ENCODE measurements at regions not wholly inside any gene's neighbourhood (a gene's known extent, or its start where the extent isn't known, plus 50 kb on each side); places are given as distances from the start of the nearest gene placed in this dataset.

DNA sequence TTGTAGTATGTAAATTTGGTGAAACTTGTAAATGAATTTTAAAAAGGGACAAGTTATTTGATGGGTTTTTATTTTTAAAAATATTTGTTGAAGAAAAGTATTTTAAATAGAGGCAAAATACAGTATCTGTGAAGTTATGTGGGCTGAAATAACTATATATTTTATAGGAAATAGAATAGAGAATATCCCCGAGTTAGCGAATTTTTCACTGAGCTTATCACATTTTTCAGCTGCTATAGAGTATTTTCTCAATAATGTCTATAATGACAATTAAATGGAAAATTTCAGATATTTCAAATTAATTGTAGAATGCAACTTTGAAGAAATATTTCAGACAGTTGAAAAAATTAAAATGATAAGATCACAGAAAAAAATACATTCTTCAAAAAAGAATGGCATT, 166.4 kb upstream of the TP63 start:
- H3K4me1 ChIP-seq (ENCODE audit: control insufficient read depth, extremely low read depth, insufficient read depth, low read length): no peaks in the 10 kb centered on the region
- no peaks in the 10 kb centered on the region for H4K20me1 ChIP-seq (ENCODE audit: control insufficient read depth, extremely low read depth, insufficient read depth, low read length)
- TF ChIP-seq, protein P1, sequence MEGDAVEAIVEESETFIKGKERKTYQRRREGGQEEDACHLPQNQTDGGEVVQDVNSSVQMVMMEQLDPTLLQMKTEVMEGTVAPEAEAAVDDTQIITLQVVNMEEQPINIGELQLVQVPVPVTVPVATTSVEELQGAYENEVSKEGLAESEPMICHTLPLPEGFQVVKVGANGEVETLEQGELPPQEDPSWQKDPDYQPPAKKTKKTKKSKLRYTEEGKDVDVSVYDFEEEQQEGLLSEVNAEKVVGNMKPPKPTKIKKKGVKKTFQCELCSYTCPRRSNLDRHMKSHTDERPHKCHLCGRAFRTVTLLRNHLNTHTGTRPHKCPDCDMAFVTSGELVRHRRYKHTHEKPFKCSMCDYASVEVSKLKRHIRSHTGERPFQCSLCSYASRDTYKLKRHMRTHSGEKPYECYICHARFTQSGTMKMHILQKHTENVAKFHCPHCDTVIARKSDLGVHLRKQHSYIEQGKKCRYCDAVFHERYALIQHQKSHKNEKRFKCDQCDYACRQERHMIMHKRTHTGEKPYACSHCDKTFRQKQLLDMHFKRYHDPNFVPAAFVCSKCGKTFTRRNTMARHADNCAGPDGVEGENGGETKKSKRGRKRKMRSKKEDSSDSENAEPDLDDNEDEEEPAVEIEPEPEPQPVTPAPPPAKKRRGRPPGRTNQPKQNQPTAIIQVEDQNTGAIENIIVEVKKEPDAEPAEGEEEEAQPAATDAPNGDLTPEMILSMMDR (conservative IDR thresholded peaks at IDR 0.05 in 1 of 2, IDR thresholded peaks at IDR 0.05 in 1 of 2; ENCODE audit: low read depth in 1 of 2, low read length in 2 of 2): no peak
- no peak for TF ChIP-seq EZH2 (IDR thresholded peaks at IDR 0.05; ENCODE audit: low read length, missing control alignments)
- no peaks in the 10 kb centered on the region for H3K36me3 ChIP-seq (ENCODE audit: control insufficient read depth, insufficient read depth, low read length)
- H3K27ac ChIP-seq (ENCODE audit: insufficient read depth, low read length): no peak overlapping the region
- no peaks in the 10 kb centered on the region for H3K79me2 ChIP-seq (ENCODE audit: control insufficient read depth, insufficient read depth, low read length)
- no peak overlapping the region for H3K4me3 ChIP-seq (replicated peaks in 1 of 4; ENCODE audit: control extremely low read depth in 1 of 4, insufficient read depth in 1 of 4, low read depth in 3 of 4, low read length in 4 of 4)
- no peaks in the 10 kb centered on the region for H3K9me3 ChIP-seq (ENCODE audit: control insufficient read depth, insufficient read depth, low read depth, low read length)
- no peak overlapping the region for H3K4me2 ChIP-seq (ENCODE audit: extremely low read depth, insufficient read depth, low read length)
- DNase-seq (ENCODE audit: low read depth in 2 of 2): no peak
- H3K27me3 ChIP-seq (ENCODE audit: control insufficient read depth, insufficient read depth, low read length): no peaks in the 10 kb centered on the region
- H2AFZ ChIP-seq (ENCODE audit: low read length): no peak overlapping the region
- no peak overlapping the region for H3K9ac ChIP-seq (ENCODE audit: insufficient read depth, low read length)

DNA sequence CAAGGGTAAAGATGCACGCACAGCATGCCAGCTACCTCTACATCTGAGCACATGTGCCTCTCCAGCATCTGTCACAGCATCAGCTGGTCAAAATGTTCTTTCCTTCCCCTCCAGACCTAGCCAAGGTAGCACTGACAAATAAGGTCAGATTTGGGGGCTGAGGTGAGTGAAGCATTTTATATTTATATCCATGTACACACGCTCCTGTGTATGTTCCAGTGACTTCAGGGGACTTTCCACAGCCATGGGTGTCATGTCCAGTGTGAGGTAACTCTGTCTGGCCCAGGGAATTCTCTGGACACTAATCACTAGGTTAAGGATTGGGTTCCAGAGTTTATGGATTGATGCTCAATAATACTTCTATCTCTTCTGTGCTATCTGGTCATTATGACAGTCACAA, 165.2 kb upstream of the TP63 start:
- DNase-seq (ENCODE audit: low read depth in 2 of 2): no peak
- no peaks in the 10 kb centered on the region for H3K79me2 ChIP-seq (ENCODE audit: control insufficient read depth, insufficient read depth, low read length)
- H4K20me1 ChIP-seq (ENCODE audit: control insufficient read depth, extremely low read depth, insufficient read depth, low read length): no peaks in the 10 kb centered on the region
- no peak overlapping the region for H2AFZ ChIP-seq (ENCODE audit: low read length)
- no peak overlapping the region for H3K4me3 ChIP-seq (replicated peaks in 1 of 4; ENCODE audit: control extremely low read depth in 1 of 4, insufficient read depth in 1 of 4, low read depth in 3 of 4, low read length in 4 of 4)
- no peaks in the 10 kb centered on the region for H3K9me3 ChIP-seq (ENCODE audit: control insufficient read depth, insufficient read depth, low read depth, low read length)
- no peaks in the 10 kb centered on the region for H3K36me3 ChIP-seq (ENCODE audit: control insufficient read depth, insufficient read depth, low read length)
- H3K4me2 ChIP-seq (ENCODE audit: extremely low read depth, insufficient read depth, low read length): no peak overlapping the region
- no peaks in the 10 kb centered on the region for H3K27me3 ChIP-seq (ENCODE audit: control insufficient read depth, insufficient read depth, low read length)
- H3K27ac ChIP-seq (ENCODE audit: insufficient read depth, low read length): no peak overlapping the region
- TF ChIP-seq, protein P1 (conservative IDR thresholded peaks at IDR 0.05 in 1 of 2, IDR thresholded peaks at IDR 0.05 in 1 of 2; ENCODE audit: low read depth in 1 of 2, low read length in 2 of 2): no peak
- TF ChIP-seq EZH2 (IDR thresholded peaks at IDR 0.05; ENCODE audit: low read length, missing control alignments): no peak
- no peaks in the 10 kb centered on the region for H3K4me1 ChIP-seq (ENCODE audit: control insufficient read depth, extremely low read depth, insufficient read depth, low read length)
- H3K9ac ChIP-seq (ENCODE audit: insufficient read depth, low read length): no peak overlapping the region

DNA sequence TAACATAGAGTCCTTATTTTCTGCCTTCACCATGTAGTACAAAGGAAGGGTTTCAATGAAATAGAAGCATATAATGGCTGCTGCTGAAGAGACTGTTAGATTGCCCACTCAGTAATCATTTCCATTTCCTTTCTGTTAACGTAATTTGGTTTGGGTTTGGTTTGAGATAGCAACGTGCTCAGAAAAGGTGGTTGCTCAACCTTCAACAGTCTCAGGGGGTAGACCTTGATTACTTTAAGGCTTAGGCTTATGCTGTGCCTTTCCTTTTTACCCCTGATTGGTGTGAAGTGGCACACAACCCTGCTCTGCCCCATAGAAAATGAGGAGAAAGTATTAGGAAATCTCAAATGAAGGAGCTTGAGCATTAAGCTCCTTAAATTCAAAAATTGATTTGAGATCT, 163.7 kb upstream of the TP63 start:
- no peaks in the 10 kb centered on the region for H4K20me1 ChIP-seq (ENCODE audit: control insufficient read depth, extremely low read depth, insufficient read depth, low read length)
- no peak overlapping the region for H3K27ac ChIP-seq (ENCODE audit: insufficient read depth, low read length)
- H3K4me1 ChIP-seq (ENCODE audit: control insufficient read depth, extremely low read depth, insufficient read depth, low read length): no peaks in the 10 kb centered on the region
- TF ChIP-seq, protein P1 (conservative IDR thresholded peaks at IDR 0.05 in 1 of 2, IDR thresholded peaks at IDR 0.05 in 1 of 2; ENCODE audit: low read depth in 1 of 2, low read length in 2 of 2): no peak
- TF ChIP-seq EZH2 (IDR thresholded peaks at IDR 0.05; ENCODE audit: low read length, missing control alignments): no peak
- H3K27me3 ChIP-seq (ENCODE audit: control insufficient read depth, insufficient read depth, low read length): no peaks in the 10 kb centered on the region
- no peaks in the 10 kb centered on the region for H3K79me2 ChIP-seq (ENCODE audit: control insufficient read depth, insufficient read depth, low read length)
- no peak overlapping the region for H3K4me2 ChIP-seq (ENCODE audit: extremely low read depth, insufficient read depth, low read length)
- no peaks in the 10 kb centered on the region for H3K36me3 ChIP-seq (ENCODE audit: control insufficient read depth, insufficient read depth, low read length)
- no peak overlapping the region for H2AFZ ChIP-seq (ENCODE audit: low read length)
- no peak overlapping the region for H3K4me3 ChIP-seq (replicated peaks in 1 of 4; ENCODE audit: control extremely low read depth in 1 of 4, insufficient read depth in 1 of 4, low read depth in 3 of 4, low read length in 4 of 4)
- DNase-seq (ENCODE audit: low read depth in 2 of 2): no peak
- no peaks in the 10 kb centered on the region for H3K9me3 ChIP-seq (ENCODE audit: control insufficient read depth, insufficient read depth, low read depth, low read length)
- no peak overlapping the region for H3K9ac ChIP-seq (ENCODE audit: insufficient read depth, low read length)
